Activated naive CD8-positive, alpha-beta T cell (primary cell): ENCODE measurements at regions not wholly inside any gene's neighbourhood (a gene's known extent, or its start where the extent isn't known, plus 50 kb on each side); places are given as distances from the start of the nearest gene placed in this dataset.

ENCODE experiments used
- H3K27ac Mint-ChIP-seq: one replicate; pipeline ENCODE4 v1.8.0; 2021; ENCODE audit warnings: mixed read lengths
- H3K27me3 Mint-ChIP-seq: one replicate; pipeline ENCODE4 v1.8.0; 2021; ENCODE audit warnings: mixed read lengths
- H3K36me3 Mint-ChIP-seq: one replicate; pipeline ENCODE4 v1.8.0; 2021; ENCODE audit warnings: mixed read lengths
- H3K4me1 Mint-ChIP-seq: one replicate; pipeline ENCODE4 v1.8.0; 2021; ENCODE audit warnings: low read depth, mixed read lengths
- H3K4me3 Mint-ChIP-seq: one replicate; pipeline ENCODE4 v1.8.0; 2021; ENCODE audit warnings: mild to moderate bottlenecking, mixed read lengths
- H3K9me3 Mint-ChIP-seq: one replicate; pipeline ENCODE4 v1.8.0; 2021; ENCODE audit warnings: low read depth, mixed read lengths

- Mint-ChIP-seq H3K4me3 (no peak overlapping the region), H3K27me3 (no peaks in the 10 kb centered on the region), H3K9me3 (no peaks in the 10 kb centered on the region), H3K27ac (no peak overlapping the region), H3K36me3 (no peaks in the 10 kb centered on the region), H3K4me1 (no peaks in the 10 kb centered on the region)
Observed at GRCh38 chr3:72597043-72597442, 251.2 kb downstream of the SHQ1 start.

DNA sequence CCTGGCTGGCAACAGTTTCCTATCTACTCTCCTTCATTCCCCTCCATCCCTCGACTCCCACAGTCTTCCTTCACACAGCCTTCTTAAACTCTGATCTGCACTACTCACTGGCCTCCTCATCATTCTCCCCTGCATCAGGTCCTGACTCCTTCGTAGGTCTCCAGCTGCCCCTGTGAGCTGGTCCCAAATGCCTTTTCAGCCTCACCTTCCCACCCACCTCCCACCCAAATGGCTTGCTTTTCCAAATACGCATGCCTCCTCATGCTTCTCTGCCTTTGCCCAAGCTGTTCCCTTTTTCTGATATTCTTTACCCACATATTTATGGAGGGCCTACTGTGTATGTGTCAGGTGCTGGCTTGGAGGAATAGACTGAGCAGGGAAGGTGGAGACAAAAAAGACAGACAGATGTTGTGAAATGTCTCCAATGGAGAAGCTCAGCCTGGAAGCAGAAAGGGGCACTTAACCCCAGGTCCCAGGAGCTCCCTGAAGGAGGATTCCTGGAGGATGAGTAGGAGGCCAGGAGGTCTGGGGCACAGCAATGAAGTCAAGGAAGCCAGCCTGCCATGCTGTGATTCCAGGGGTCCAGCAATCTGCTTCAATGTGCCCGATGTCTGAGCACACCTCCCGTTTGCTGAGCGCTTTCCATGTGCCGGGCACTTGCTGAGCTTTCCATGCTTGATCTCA lies 252.2 kb downstream of the SHQ1 start:
- H3K27ac Mint-ChIP-seq = no peak overlapping the region
- no peaks in the 10 kb centered on the region for H3K27me3 Mint-ChIP-seq
- H3K9me3 Mint-ChIP-seq = no peaks in the 10 kb centered on the region
- H3K4me1 Mint-ChIP-seq = no peaks in the 10 kb centered on the region
- H3K36me3 Mint-ChIP-seq = no peaks in the 10 kb centered on the region
- no peak overlapping the region for H3K4me3 Mint-ChIP-seq

- Mint-ChIP-seq H3K27me3 (no peaks in the 10 kb centered on the region), H3K9me3 (no peaks in the 10 kb centered on the region), H3K4me3 (no peak overlapping the region), H3K27ac (no peak overlapping the region), H3K4me1 (no peaks in the 10 kb centered on the region), H3K36me3 (no peaks in the 10 kb centered on the region)
Observed at GRCh38 chr3:72595376-72595775, 252.9 kb downstream of the SHQ1 start.

DNA sequence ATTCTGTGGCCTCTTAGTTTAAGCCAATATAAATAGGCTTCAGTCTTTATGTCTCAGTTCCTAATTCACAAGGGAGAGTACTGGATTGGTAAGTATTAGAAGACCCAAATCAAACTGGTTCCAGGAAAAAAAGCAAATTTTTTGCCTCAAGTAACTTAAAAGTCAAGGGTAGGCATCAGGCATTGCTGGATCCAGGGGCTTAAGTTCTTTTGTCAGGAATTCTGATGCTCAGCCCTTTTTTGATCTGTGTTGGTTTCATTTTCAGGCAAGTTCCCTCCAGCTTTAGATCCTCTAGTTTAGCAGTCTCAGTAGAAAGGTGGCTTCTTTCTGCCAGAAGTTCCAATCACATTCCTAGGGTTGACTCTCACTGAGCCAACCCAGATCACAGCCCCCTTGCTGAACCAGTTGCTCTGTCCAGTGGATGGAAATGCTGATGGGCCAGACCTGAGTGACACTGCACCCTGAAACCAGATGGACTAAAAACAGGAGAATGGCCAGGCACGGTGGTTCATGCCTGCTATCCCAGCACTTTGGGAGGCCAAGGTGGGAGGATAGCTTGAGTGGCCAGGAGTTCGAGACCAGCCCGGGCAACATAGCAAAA lies 253.5 kb downstream of the SHQ1 start:
- Mint-ChIP-seq H3K4me1 (no peaks in the 10 kb centered on the region), H3K27ac (no peak overlapping the region), H3K9me3 (no peaks in the 10 kb centered on the region), H3K4me3 (no peak overlapping the region), H3K36me3 (no peaks in the 10 kb centered on the region), H3K27me3 (no peaks in the 10 kb centered on the region)

DNA sequence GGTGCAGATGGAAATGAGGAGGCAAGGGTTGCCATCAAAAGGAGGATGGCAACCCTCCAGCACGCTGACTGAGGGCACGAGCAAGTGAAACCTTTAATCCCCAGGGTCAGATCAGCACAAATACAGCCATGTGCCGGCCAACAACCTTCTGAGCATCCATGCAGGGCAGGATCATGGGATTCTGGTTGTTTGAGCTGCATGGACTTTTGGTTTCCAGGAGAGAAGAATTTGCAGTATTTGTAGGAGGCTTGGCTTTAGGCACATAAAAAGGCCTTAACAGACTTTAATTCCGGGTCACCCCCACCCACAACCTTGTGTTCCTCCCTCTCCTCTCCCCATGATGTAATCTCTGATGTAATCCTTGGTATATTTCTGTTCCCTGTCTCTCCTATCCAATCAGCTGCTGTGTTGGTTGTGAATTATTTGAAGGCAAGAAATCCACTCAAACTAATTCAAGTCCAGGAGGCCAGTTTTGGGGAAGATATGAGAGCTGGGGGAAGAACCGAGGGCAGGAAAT lies 254.3 kb downstream of the SHQ1 start:
- no peaks in the 10 kb centered on the region for H3K9me3 Mint-ChIP-seq
- H3K36me3 Mint-ChIP-seq = no peaks in the 10 kb centered on the region
- no peaks in the 10 kb centered on the region for H3K4me1 Mint-ChIP-seq
- H3K27me3 Mint-ChIP-seq = no peaks in the 10 kb centered on the region
- H3K27ac Mint-ChIP-seq = no peak overlapping the region
- H3K4me3 Mint-ChIP-seq = no peak overlapping the region

GRCh38 chr3:72591522-72592421 lies 256.5 kb downstream of the SHQ1 start:
- Mint-ChIP-seq H3K4me1 (no peaks in the 10 kb centered on the region), H3K4me3 (no peak overlapping the region), H3K36me3 (no peaks in the 10 kb centered on the region), H3K9me3 (no peaks in the 10 kb centered on the region), H3K27me3 (no peaks in the 10 kb centered on the region), H3K27ac (no peak overlapping the region)

GRCh38 chr3:72590732-72591221 lies 257.5 kb downstream of the SHQ1 start:
- H3K4me3 Mint-ChIP-seq = no peak overlapping the region
- H3K27me3 Mint-ChIP-seq = no peaks in the 10 kb centered on the region
- no peak overlapping the region for H3K27ac Mint-ChIP-seq
- no peaks in the 10 kb centered on the region for H3K9me3 Mint-ChIP-seq
- no peaks in the 10 kb centered on the region for H3K4me1 Mint-ChIP-seq
- H3K36me3 Mint-ChIP-seq = no peaks in the 10 kb centered on the region

GRCh38 chr3:72587282-72587681 lies 261.0 kb downstream of the SHQ1 start:
- no peaks in the 10 kb centered on the region for H3K27me3 Mint-ChIP-seq
- H3K36me3 Mint-ChIP-seq = no peaks in the 10 kb centered on the region
- no peak overlapping the region for H3K27ac Mint-ChIP-seq
- no peak overlapping the region for H3K4me3 Mint-ChIP-seq
- no peaks in the 10 kb centered on the region for H3K9me3 Mint-ChIP-seq
- H3K4me1 Mint-ChIP-seq = no peaks in the 10 kb centered on the region

GRCh38 chr3:72586694-72587093 lies 261.6 kb downstream of the SHQ1 start:
- H3K27ac Mint-ChIP-seq = no peak overlapping the region
- H3K27me3 Mint-ChIP-seq = no peaks in the 10 kb centered on the region
- no peak overlapping the region for H3K4me3 Mint-ChIP-seq
- no peaks in the 10 kb centered on the region for H3K36me3 Mint-ChIP-seq
- H3K4me1 Mint-ChIP-seq = no peaks in the 10 kb centered on the region
- no peaks in the 10 kb centered on the region for H3K9me3 Mint-ChIP-seq

GRCh38 chr3:72585966-72586365 lies 262.3 kb downstream of the SHQ1 start:
- Mint-ChIP-seq H3K4me1 (no peaks in the 10 kb centered on the region), H3K27me3 (no peaks in the 10 kb centered on the region), H3K4me3 (no peak overlapping the region), H3K27ac (no peak overlapping the region), H3K36me3 (no peaks in the 10 kb centered on the region), H3K9me3 (no peaks in the 10 kb centered on the region)

- H3K27ac Mint-ChIP-seq = no peak overlapping the region
- H3K4me1 Mint-ChIP-seq = no peaks in the 10 kb centered on the region
- H3K36me3 Mint-ChIP-seq = no peaks in the 10 kb centered on the region
- H3K4me3 Mint-ChIP-seq = no peak overlapping the region
- no peaks in the 10 kb centered on the region for H3K9me3 Mint-ChIP-seq
- H3K27me3 Mint-ChIP-seq = no peaks in the 10 kb centered on the region
Observed at GRCh38 chr3:72584262-72584661, 264.0 kb downstream of the SHQ1 start.

DNA sequence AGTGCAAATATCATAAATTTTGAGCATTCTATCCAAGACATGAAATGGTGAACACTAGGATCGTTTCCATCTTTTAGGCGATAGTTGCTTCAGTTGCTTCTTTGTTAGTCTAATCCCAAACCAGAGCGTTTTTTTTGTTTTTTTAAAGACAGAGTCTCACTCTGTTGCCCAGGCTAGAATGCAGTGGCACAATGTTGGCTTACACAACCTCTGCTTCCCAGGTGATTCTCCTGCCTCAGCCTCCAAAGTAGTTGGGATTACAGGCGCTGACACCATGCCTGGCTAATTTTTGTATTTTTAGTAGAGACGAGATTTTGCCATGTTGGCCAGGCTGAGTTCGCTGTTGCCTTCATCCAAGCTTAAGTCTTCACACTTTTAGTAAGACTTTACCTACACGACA lies 265.3 kb downstream of the SHQ1 start:
- no peaks in the 10 kb centered on the region for H3K36me3 Mint-ChIP-seq
- no peak overlapping the region for H3K27ac Mint-ChIP-seq
- no peaks in the 10 kb centered on the region for H3K4me1 Mint-ChIP-seq
- no peaks in the 10 kb centered on the region for H3K9me3 Mint-ChIP-seq
- H3K4me3 Mint-ChIP-seq = no peak overlapping the region
- H3K27me3 Mint-ChIP-seq = no peaks in the 10 kb centered on the region

DNA sequence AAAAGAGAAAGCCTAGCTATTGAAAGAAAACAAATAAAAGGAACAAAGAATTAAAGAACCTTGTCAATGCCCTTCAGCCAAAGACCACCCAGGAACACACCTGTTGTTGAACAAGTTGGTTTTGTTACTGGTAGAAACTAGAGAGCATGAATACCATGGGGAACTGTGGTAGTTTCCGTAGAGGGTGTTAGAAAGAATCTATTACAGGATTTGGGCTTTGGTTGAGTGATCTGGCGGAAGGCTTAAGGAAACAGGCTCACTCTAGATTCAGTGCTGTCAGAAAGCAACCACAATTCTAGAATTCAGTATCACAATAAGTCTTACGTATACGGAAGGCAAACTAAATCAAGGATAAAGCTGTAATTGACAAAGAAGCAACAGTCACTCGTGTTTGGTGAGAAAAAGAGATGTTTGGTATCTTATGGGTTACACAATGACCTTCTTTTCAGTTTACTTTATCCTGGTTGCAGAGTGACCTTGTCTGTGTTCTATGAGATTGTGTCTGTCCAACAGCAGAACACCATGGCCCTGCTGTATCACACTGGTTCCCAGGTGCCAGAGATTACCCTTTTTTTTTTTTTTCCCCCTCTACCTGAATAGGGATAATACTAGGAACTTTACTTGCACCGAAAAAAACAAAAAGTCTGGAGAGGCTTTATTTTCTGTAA lies 265.9 kb downstream of the SHQ1 start:
- Mint-ChIP-seq H3K36me3 (no peaks in the 10 kb centered on the region), H3K4me1 (no peaks in the 10 kb centered on the region), H3K27ac (no peak overlapping the region), H3K4me3 (no peak overlapping the region), H3K27me3 (no peaks in the 10 kb centered on the region), H3K9me3 (no peaks in the 10 kb centered on the region)

DNA sequence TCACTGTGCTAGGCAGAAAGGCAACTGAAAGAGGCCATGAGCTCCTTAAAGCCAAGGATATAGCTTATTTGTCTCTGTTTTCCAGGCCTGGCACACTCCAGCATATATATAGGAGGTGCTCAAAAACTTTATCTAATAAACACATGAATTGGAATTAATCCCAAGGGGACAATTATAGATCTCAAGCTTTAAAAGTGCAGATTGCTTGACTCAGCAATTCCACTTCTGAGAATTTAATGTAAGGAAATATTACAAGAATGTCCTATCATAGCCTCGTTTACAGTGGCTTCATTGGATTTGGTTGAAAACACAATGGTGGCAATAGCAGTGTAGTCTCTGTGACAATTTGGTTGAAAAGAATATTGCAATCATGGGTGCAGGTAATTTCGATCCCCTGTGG lies 267.3 kb downstream of the SHQ1 start:
- Mint-ChIP-seq H3K4me3 (no peak overlapping the region), H3K36me3 (no peaks in the 10 kb centered on the region), H3K27me3 (no peaks in the 10 kb centered on the region), H3K27ac (no peak overlapping the region), H3K4me1 (no peaks in the 10 kb centered on the region), H3K9me3 (no peaks in the 10 kb centered on the region)
